ENCODE measurements at regions not wholly inside any gene's neighbourhood (a gene's known extent, or its start where the extent isn't known, plus 50 kb on each side); places are given as distances from the start of the nearest gene placed in this dataset.

- DNase-seq: no peak
- H3K27me3 Mint-ChIP-seq (ENCODE audit: unreplicated experiment): peaks cover 11% of the 10 kb centered on the region
- H3K9me3 Mint-ChIP-seq (ENCODE audit: unreplicated experiment): peaks cover 3% of the 10 kb centered on the region
- H3K4me3 Mint-ChIP-seq (ENCODE audit: unreplicated experiment): no peak overlapping the region
- H3K27ac Mint-ChIP-seq (ENCODE audit: unreplicated experiment): no peak overlapping the region
- TF ChIP-seq CTCF (IDR thresholded peaks at IDR 0.05; ENCODE audit: partially characterized antibody, unreplicated experiment): peak; percentile 61
- peaks cover 8% of the 10 kb centered on the region for H3K4me1 Mint-ChIP-seq (ENCODE audit: low read depth, unreplicated experiment)
- H3K36me3 Mint-ChIP-seq (ENCODE audit: unreplicated experiment): no peaks in the 10 kb centered on the region
Observed at GRCh38 chr13:111474136-111475002, 153.9 kb downstream of the TEX29 start.

- Mint-ChIP-seq H3K27me3 (ENCODE audit: unreplicated experiment) (peaks cover 11% of the 10 kb centered on the region), H3K36me3 (ENCODE audit: unreplicated experiment) (no peaks in the 10 kb centered on the region), H3K27ac (ENCODE audit: unreplicated experiment) (no peak overlapping the region), H3K4me3 (ENCODE audit: unreplicated experiment) (no peak overlapping the region), H3K4me1 (ENCODE audit: low read depth, unreplicated experiment) (peaks cover 8% of the 10 kb centered on the region), H3K9me3 (ENCODE audit: unreplicated experiment) (peaks cover 3% of the 10 kb centered on the region)
- no peak for TF ChIP-seq CTCF (IDR thresholded peaks at IDR 0.05; ENCODE audit: partially characterized antibody, unreplicated experiment)
- no peak for DNase-seq
Observed at GRCh38 chr13:111475488-111475887, 155.0 kb downstream of the TEX29 start.

- Mint-ChIP-seq H3K4me3 (ENCODE audit: unreplicated experiment) (no peak overlapping the region), H3K4me1 (ENCODE audit: low read depth, unreplicated experiment) (peaks cover 13% of the 10 kb centered on the region), H3K27me3 (ENCODE audit: unreplicated experiment) (peaks cover 14% of the 10 kb centered on the region), H3K36me3 (ENCODE audit: unreplicated experiment) (no peaks in the 10 kb centered on the region), H3K27ac (ENCODE audit: unreplicated experiment) (no peak overlapping the region), H3K9me3 (ENCODE audit: unreplicated experiment) (peaks cover 6% of the 10 kb centered on the region)
- DNase-seq: no peak
- TF ChIP-seq CTCF (IDR thresholded peaks at IDR 0.05; ENCODE audit: partially characterized antibody, unreplicated experiment): no peak
Observed at GRCh38 chr13:111476197-111476596, 155.8 kb downstream of the TEX29 start.

- Mint-ChIP-seq H3K27ac (ENCODE audit: unreplicated experiment) (no peak overlapping the region), H3K36me3 (ENCODE audit: unreplicated experiment) (no peaks in the 10 kb centered on the region), H3K4me1 (ENCODE audit: low read depth, unreplicated experiment) (peaks cover 27% of the 10 kb centered on the region), H3K27me3 (ENCODE audit: unreplicated experiment) (peaks cover 12% of the 10 kb centered on the region), H3K4me3 (ENCODE audit: unreplicated experiment) (no peak overlapping the region), H3K9me3 (ENCODE audit: unreplicated experiment) (peaks cover 4% of the 10 kb centered on the region)
- no peak for TF ChIP-seq CTCF (IDR thresholded peaks at IDR 0.05; ENCODE audit: partially characterized antibody, unreplicated experiment)
- no peak for DNase-seq
Observed at GRCh38 chr13:111479412-111479811, 159.0 kb downstream of the TEX29 start.

DNA sequence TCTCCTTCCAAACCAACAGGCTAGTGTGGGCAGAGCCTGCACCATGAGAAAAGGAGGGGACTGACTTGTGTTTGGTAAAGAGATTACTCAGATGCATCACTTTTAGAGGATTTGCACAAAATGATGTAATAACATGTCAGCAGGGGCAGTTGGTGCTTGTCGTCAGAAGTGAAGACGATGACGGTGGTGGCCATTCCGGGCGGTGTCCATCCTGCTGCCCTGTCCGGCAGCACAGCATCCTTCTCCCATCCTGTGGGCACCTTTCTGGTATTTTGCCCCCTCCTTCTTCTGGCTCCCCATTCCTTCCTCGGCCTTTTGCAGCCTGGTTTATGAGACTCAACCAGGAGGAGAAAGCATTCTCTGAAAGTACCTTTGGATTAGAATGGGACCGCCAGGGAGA lies 160.1 kb downstream of the TEX29 start:
- peaks cover 32% of the 10 kb centered on the region for H3K4me1 Mint-ChIP-seq (ENCODE audit: low read depth, unreplicated experiment)
- no peaks in the 10 kb centered on the region for H3K36me3 Mint-ChIP-seq (ENCODE audit: unreplicated experiment)
- no peak for DNase-seq
- peaks cover 12% of the 10 kb centered on the region for H3K27me3 Mint-ChIP-seq (ENCODE audit: unreplicated experiment)
- H3K27ac Mint-ChIP-seq (ENCODE audit: unreplicated experiment): no peak overlapping the region
- TF ChIP-seq CTCF (IDR thresholded peaks at IDR 0.05; ENCODE audit: partially characterized antibody, unreplicated experiment): no peak
- peaks cover 4% of the 10 kb centered on the region for H3K9me3 Mint-ChIP-seq (ENCODE audit: unreplicated experiment)
- no peak overlapping the region for H3K4me3 Mint-ChIP-seq (ENCODE audit: unreplicated experiment)

Measured in glutamatergic neuron (in vitro differentiated cells).